GM23338 (cell line): ENCODE measurements at regions not wholly inside any gene's neighbourhood (a gene's known extent, or its start where the extent isn't known, plus 50 kb on each side); places are given as distances from the start of the nearest gene placed in this dataset.

Experiments
- CREB1 ChIP-seq: fragments of 250-450 bp; sonication (Bioruptor Pico); IDR thresholded peaks from 2 replicates; pipeline ENCODE4 v1.5.0; 2020; ENCODE audit warnings: low read depth, mild to moderate bottlenecking, moderate library complexity
- EZH2 ChIP-seq: fragments of 200-600 bp; sonication (generic); IDR thresholded peaks from one replicate; pipeline ENCODE4 v1.8.0; 2017; ENCODE audit warnings: antibody characterized with exemption, mild to moderate bottlenecking, low read depth; ENCODE audit not compliant: unreplicated experiment
- EZH2phosphoT487 ChIP-seq: fragments of 200-600 bp; sonication (generic); IDR thresholded peaks from one replicate; pipeline ENCODE4 v1.8.1; 2018; ENCODE audit warnings: antibody characterized with exemption; ENCODE audit not compliant: unreplicated experiment
- JUNB ChIP-seq: IDR thresholded peaks from one replicate; pipeline ENCODE4 v1.6.1; 2016; ENCODE audit warnings: antibody characterized with exemption; ENCODE audit not compliant: unreplicated experiment
- NANOG ChIP-seq: IDR thresholded peaks from 2 replicates; pipeline ENCODE4 v1.6.1; 2016; ENCODE audit warnings: antibody characterized with exemption, borderline replicate concordance
- POLR2AphosphoS5 ChIP-seq: IDR thresholded peaks from 2 replicates; pipeline ENCODE4 v1.6.1; 2016; ENCODE audit warnings: antibody characterized with exemption, low read depth
- STAT1 ChIP-seq: IDR thresholded peaks from one replicate; pipeline ENCODE4 v1.6.1; 2016; ENCODE audit warnings: antibody characterized with exemption; ENCODE audit not compliant: unreplicated experiment
- ZNF114 ChIP-seq: fragments of 250-450 bp; sonication (Bioruptor Pico); IDR thresholded peaks from 2 replicates; pipeline ENCODE4 v1.5.0; 2020; ENCODE audit warnings: mild to moderate bottlenecking, moderate library complexity
- ZNF331 ChIP-seq: fragments of 250-450 bp; sonication (Bioruptor Pico); IDR thresholded peaks from 2 replicates; pipeline ENCODE4 v1.5.0; 2020; ENCODE audit warnings: low read depth, mild to moderate bottlenecking, moderate library complexity
- TF ChIP-seq, protein P1 (sequence below), 2 experiments: fragments of 200-600 bp in 1 of 2; sonication (generic) in 1 of 2; conservative IDR thresholded peaks; 2 replicates each; pipeline versions ENCODE4 v1.5.1 to v1.6.1; 2016 to 2017; ENCODE audit warnings: antibody characterized with exemption in 2 of 2, low read depth in 2 of 2, mild to moderate bottlenecking in 2 of 2, moderate library complexity in 1 of 2
- TF ChIP-seq, protein P2 (sequence below): IDR thresholded peaks from one replicate; pipeline ENCODE4 v1.6.1; 2018; ENCODE audit warnings: antibody characterized with exemption; ENCODE audit not compliant: unreplicated experiment
- TF ChIP-seq, protein P3 (sequence below): IDR thresholded peaks from 2 replicates; pipeline ENCODE4 v1.6.1; 2016; ENCODE audit warnings: antibody characterized with exemption
- TF ChIP-seq, protein P4 (sequence below): fragments of 250-450 bp; sonication (Bioruptor Pico); IDR thresholded peaks from 2 replicates; pipeline ENCODE4 v1.5.0; 2020; ENCODE audit warnings: mild to moderate bottlenecking, moderate library complexity

DNA sequence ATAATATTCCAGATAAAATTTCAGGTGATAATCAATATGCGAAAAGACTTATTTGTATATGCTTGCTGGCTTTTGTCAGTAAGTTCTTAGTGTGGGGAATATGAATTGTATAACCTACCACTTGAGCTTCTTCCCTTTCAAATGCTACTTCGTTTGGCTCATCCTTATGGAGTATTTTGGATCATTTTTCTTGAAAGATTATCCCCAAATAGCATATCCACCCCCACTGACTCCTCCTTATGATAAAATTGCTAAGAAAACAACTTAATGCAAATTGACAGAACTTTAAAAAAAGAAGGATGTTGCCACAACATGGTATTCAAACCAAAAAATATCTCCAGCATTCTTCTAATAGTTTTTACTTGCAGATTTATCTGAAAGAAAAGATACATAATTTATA, 393.3 kb downstream of the PPP3CA start:
- TF ChIP-seq, protein P1, sequence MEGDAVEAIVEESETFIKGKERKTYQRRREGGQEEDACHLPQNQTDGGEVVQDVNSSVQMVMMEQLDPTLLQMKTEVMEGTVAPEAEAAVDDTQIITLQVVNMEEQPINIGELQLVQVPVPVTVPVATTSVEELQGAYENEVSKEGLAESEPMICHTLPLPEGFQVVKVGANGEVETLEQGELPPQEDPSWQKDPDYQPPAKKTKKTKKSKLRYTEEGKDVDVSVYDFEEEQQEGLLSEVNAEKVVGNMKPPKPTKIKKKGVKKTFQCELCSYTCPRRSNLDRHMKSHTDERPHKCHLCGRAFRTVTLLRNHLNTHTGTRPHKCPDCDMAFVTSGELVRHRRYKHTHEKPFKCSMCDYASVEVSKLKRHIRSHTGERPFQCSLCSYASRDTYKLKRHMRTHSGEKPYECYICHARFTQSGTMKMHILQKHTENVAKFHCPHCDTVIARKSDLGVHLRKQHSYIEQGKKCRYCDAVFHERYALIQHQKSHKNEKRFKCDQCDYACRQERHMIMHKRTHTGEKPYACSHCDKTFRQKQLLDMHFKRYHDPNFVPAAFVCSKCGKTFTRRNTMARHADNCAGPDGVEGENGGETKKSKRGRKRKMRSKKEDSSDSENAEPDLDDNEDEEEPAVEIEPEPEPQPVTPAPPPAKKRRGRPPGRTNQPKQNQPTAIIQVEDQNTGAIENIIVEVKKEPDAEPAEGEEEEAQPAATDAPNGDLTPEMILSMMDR (conservative IDR thresholded peaks at IDR 0.05; ENCODE audit: low read depth in 2 of 2) = no peak
- no peak for TF ChIP-seq POLR2AphosphoS5
- TF ChIP-seq EZH2 = no peak
- no peak for TF ChIP-seq EZH2phosphoT487
- TF ChIP-seq STAT1 = no peak
- TF ChIP-seq, protein P2, sequence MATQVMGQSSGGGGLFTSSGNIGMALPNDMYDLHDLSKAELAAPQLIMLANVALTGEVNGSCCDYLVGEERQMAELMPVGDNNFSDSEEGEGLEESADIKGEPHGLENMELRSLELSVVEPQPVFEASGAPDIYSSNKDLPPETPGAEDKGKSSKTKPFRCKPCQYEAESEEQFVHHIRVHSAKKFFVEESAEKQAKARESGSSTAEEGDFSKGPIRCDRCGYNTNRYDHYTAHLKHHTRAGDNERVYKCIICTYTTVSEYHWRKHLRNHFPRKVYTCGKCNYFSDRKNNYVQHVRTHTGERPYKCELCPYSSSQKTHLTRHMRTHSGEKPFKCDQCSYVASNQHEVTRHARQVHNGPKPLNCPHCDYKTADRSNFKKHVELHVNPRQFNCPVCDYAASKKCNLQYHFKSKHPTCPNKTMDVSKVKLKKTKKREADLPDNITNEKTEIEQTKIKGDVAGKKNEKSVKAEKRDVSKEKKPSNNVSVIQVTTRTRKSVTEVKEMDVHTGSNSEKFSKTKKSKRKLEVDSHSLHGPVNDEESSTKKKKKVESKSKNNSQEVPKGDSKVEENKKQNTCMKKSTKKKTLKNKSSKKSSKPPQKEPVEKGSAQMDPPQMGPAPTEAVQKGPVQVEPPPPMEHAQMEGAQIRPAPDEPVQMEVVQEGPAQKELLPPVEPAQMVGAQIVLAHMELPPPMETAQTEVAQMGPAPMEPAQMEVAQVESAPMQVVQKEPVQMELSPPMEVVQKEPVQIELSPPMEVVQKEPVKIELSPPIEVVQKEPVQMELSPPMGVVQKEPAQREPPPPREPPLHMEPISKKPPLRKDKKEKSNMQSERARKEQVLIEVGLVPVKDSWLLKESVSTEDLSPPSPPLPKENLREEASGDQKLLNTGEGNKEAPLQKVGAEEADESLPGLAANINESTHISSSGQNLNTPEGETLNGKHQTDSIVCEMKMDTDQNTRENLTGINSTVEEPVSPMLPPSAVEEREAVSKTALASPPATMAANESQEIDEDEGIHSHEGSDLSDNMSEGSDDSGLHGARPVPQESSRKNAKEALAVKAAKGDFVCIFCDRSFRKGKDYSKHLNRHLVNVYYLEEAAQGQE = no peak
- no peak for TF ChIP-seq CREB1 (CRISPR knock-in tag)
- no peak for TF ChIP-seq JUNB
- TF ChIP-seq ZNF331 = no peak
- no peak for TF ChIP-seq NANOG
- TF ChIP-seq, protein P3, sequence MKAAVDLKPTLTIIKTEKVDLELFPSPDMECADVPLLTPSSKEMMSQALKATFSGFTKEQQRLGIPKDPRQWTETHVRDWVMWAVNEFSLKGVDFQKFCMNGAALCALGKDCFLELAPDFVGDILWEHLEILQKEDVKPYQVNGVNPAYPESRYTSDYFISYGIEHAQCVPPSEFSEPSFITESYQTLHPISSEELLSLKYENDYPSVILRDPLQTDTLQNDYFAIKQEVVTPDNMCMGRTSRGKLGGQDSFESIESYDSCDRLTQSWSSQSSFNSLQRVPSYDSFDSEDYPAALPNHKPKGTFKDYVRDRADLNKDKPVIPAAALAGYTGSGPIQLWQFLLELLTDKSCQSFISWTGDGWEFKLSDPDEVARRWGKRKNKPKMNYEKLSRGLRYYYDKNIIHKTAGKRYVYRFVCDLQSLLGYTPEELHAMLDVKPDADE = no peak
- TF ChIP-seq ZNF114 (CRISPR knock-in tag) = no peak
- TF ChIP-seq, protein P4, sequence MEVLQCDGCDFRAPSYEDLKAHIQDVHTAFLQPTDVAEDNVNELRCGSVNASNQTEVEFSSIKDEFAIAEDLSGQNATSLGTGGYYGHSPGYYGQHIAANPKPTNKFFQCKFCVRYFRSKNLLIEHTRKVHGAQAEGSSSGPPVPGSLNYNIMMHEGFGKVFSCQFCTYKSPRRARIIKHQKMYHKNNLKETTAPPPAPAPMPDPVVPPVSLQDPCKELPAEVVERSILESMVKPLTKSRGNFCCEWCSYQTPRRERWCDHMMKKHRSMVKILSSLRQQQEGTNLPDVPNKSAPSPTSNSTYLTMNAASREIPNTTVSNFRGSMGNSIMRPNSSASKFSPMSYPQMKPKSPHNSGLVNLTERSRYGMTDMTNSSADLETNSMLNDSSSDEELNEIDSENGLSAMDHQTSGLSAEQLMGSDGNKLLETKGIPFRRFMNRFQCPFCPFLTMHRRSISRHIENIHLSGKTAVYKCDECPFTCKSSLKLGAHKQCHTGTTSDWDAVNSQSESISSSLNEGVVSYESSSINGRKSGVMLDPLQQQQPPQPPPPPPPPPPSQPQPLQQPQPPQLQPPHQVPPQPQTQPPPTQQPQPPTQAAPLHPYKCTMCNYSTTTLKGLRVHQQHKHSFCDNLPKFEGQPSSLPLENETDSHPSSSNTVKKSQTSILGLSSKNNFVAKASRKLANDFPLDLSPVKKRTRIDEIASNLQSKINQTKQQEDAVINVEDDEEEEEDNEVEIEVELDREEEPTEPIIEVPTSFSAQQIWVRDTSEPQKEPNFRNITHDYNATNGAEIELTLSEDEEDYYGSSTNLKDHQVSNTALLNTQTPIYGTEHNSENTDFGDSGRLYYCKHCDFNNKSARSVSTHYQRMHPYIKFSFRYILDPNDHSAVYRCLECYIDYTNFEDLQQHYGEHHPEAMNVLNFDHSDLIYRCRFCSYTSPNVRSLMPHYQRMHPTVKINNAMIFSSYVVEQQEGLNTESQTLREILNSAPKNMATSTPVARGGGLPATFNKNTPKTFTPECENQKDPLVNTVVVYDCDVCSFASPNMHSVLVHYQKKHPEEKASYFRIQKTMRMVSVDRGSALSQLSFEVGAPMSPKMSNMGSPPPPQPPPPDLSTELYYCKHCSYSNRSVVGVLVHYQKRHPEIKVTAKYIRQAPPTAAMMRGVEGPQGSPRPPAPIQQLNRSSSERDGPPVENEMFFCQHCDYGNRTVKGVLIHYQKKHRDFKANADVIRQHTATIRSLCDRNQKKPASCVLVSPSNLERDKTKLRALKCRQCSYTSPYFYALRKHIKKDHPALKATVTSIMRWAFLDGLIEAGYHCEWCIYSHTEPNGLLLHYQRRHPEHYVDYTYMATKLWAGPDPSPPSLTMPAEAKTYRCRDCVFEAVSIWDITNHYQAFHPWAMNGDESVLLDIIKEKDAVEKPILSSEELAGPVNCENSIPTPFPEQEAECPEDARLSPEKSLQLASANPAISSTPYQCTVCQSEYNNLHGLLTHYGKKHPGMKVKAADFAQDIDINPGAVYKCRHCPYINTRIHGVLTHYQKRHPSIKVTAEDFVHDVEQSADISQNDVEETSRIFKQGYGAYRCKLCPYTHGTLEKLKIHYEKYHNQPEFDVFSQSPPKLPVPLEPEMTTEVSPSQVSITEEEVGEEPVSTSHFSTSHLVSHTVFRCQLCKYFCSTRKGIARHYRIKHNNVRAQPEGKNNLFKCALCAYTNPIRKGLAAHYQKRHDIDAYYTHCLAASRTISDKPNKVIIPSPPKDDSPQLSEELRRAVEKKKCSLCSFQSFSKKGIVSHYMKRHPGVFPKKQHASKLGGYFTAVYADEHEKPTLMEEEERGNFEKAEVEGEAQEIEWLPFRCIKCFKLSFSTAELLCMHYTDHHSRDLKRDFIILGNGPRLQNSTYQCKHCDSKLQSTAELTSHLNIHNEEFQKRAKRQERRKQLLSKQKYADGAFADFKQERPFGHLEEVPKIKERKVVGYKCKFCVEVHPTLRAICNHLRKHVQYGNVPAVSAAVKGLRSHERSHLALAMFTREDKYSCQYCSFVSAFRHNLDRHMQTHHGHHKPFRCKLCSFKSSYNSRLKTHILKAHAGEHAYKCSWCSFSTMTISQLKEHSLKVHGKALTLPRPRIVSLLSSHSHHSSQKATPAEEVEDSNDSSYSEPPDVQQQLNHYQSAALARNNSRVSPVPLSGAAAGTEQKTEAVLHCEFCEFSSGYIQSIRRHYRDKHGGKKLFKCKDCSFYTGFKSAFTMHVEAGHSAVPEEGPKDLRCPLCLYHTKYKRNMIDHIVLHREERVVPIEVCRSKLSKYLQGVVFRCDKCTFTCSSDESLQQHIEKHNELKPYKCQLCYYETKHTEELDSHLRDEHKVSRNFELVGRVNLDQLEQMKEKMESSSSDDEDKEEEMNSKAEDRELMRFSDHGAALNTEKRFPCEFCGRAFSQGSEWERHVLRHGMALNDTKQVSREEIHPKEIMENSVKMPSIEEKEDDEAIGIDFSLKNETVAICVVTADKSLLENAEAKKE = no peak
